CD14-positive monocyte (primary cell): ENCODE measurements at regions not wholly inside any gene's neighbourhood (a gene's known extent, or its start where the extent isn't known, plus 50 kb on each side); places are given as distances from the start of the nearest gene placed in this dataset.
A peak's percentile ranks its signal among the peaks of the same experiment; 100 is the strongest.

ENCODE experiments used
- DNase-seq, 3 donors: peaks; one replicate each; pipeline ENCODE4 v3.0.0-alpha.2; 2011 to 2022
- H2AFZ ChIP-seq: 2 replicates; pipeline ENCODE4 v1.6.0; 2012; ENCODE audit warnings: mild to moderate bottlenecking, low read depth, low read length, inconsistent platforms; ENCODE audit not compliant: insufficient read depth, poor library complexity, severe bottlenecking
- H3K27ac ChIP-seq, 2 donors: 1 replicate in 1 of 2; 2 replicates in 1 of 2; pipeline ENCODE4 v1.5.1; 2012 to 2013; ENCODE audit warnings: low read length in 2 of 2, control low read depth in 1 of 2, inconsistent platforms in 1 of 2, low read depth in 1 of 2, mild to moderate bottlenecking in 1 of 2
- H3K27me3 ChIP-seq, 2 donors: one replicate each; pipeline versions ENCODE4 v1.6.0 to v1.6.1; 2011 to 2013; ENCODE audit warnings: low read length in 2 of 2; ENCODE audit not compliant: control insufficient read depth in 2 of 2, insufficient read depth in 2 of 2
- H3K36me3 ChIP-seq, 2 donors: replicated peaks in 1 of 2; 1 replicate in 1 of 2; 2 replicates in 1 of 2; pipeline versions ENCODE4 v1.5.1 to v1.6.1; 2012 to 2013; ENCODE audit warnings: low read length in 2 of 2, control low read depth in 1 of 2, inconsistent platforms in 1 of 2, mild to moderate bottlenecking in 1 of 2; ENCODE audit not compliant: insufficient read depth in 2 of 2, control insufficient read depth in 1 of 2
- H3K4me1 ChIP-seq, 2 donors: 1 replicate in 1 of 2; 2 replicates in 1 of 2; pipeline versions ENCODE4 v1.5.1 to v1.6.1; 2012 to 2013; ENCODE audit warnings: low read length in 2 of 2, control low read depth in 1 of 2, inconsistent platforms in 1 of 2, mild to moderate bottlenecking in 1 of 2, moderate library complexity in 1 of 2; ENCODE audit not compliant: insufficient read depth in 2 of 2, control insufficient read depth in 1 of 2
- H3K4me2 ChIP-seq: replicated peaks from 2 replicates; pipeline ENCODE3; 2012; ENCODE audit warnings: low read length, moderate library complexity, mild to moderate bottlenecking; ENCODE audit not compliant: poor library complexity, severe bottlenecking; ENCODE audit errors: extremely low read depth
- H3K4me3 ChIP-seq, 3 experiments: fragments of 200-600 bp in 1 of 3; sonication (generic) in 1 of 3; replicated peaks in 1 of 3; 1 replicate in 2 of 3; 2 replicates in 1 of 3; pipeline ENCODE4 v1.5.1; 2011 to 2013; ENCODE audit warnings: low read length in 3 of 3, mild to moderate bottlenecking in 3 of 3, control low read depth in 2 of 3, low read depth in 2 of 3, inconsistent platforms in 1 of 3, moderate library complexity in 1 of 3
- H3K79me2 ChIP-seq: 2 replicates; pipeline ENCODE4 v1.6.0; 2012; ENCODE audit warnings: mild to moderate bottlenecking, control low read depth, inconsistent platforms, low read length, moderate library complexity; ENCODE audit not compliant: insufficient read depth
- H3K9ac ChIP-seq: 2 replicates; pipeline ENCODE4 v1.6.0; 2017; ENCODE audit warnings: low read length, mild to moderate bottlenecking; ENCODE audit not compliant: insufficient read depth, poor library complexity, severe bottlenecking
- H3K9me3 ChIP-seq, 2 donors: replicated peaks in 1 of 2; 1 replicate in 1 of 2; 2 replicates in 1 of 2; pipeline versions ENCODE4 v1.5.1 to v1.6.1; 2012 to 2013; ENCODE audit warnings: low read length in 2 of 2, control low read depth in 1 of 2; ENCODE audit not compliant: control insufficient read depth in 1 of 2, insufficient read depth in 1 of 2
- H4K20me1 ChIP-seq: 2 replicates; pipeline ENCODE4 v1.6.0; 2012; ENCODE audit warnings: mild to moderate bottlenecking, low read length, control low read depth, moderate library complexity; ENCODE audit not compliant: insufficient read depth
- H3K27ac Mint-ChIP-seq, 7 donors: one replicate each; pipeline ENCODE4 v1.8.0; 2020; ENCODE audit warnings: mild to moderate bottlenecking in 7 of 7, mixed read lengths in 7 of 7, moderate library complexity in 6 of 7, inconsistent platforms in 2 of 7
- H3K27me3 Mint-ChIP-seq, 3 donors: one replicate each; pipeline ENCODE4 v1.8.0; 2021 to 2022; ENCODE audit warnings: low read depth in 3 of 3, mild to moderate bottlenecking in 3 of 3, mixed read lengths in 3 of 3, moderate library complexity in 3 of 3, inconsistent platforms in 1 of 3
- H3K36me3 Mint-ChIP-seq, 2 donors: one replicate each; pipeline ENCODE4 v1.8.0; 2020; ENCODE audit warnings: mixed read lengths in 2 of 2, inconsistent platforms in 1 of 2, mild to moderate bottlenecking in 1 of 2
- H3K4me1 Mint-ChIP-seq: one replicate; pipeline ENCODE4 v1.8.0; 2020; ENCODE audit warnings: mild to moderate bottlenecking, mixed read lengths
- H3K4me3 Mint-ChIP-seq, 2 donors: one replicate each; pipeline ENCODE4 v1.8.0; 2020; ENCODE audit warnings: mild to moderate bottlenecking in 2 of 2, mixed read lengths in 2 of 2, moderate library complexity in 1 of 2
- H3K9me3 Mint-ChIP-seq, 7 donors: one replicate each; pipeline ENCODE4 v1.8.0; 2020 to 2022; ENCODE audit warnings: mixed read lengths in 7 of 7, mild to moderate bottlenecking in 6 of 7, moderate library complexity in 6 of 7, inconsistent platforms in 2 of 7
- CTCF ChIP-seq: fragments of 200-600 bp; IDR thresholded peaks from one replicate; pipeline ENCODE4 v1.8.0; 2022; ENCODE audit warnings: antibody characterized with exemption, mild to moderate bottlenecking
- WGBS: methylation state at CpG from one replicate; pipeline ENCODE4 v1.1.5; 2013; ENCODE audit warnings: missing lambda C conversion rate; ENCODE audit not compliant: insufficient coverage; 5-methylcytosine and 5-hydroxymethylcytosine counted together
- intact Hi-C, 2 donors: fragments of 100-400 bp; cut with micrococcal nuclease; formaldehyde crosslinking; loops; one replicate each; pipeline versions ENCODE4 v1.15.0 to v1.15.1; 2023

GRCh38 chr20:20835897-20836296 is 123.5 kb upstream of the RALGAPA2 start:
- H3K27me3 ChIP-seq: peaks cover 0 to 9% of the 10 kb centered on the region in 2 donors
- DNase-seq: no peak
- no peaks in the 10 kb centered on the region for H4K20me1 ChIP-seq
- no peaks in the 10 kb centered on the region for H3K9me3 ChIP-seq
- no peak overlapping the region for H2AFZ ChIP-seq
- H3K79me2 ChIP-seq: no peaks in the 10 kb centered on the region
- no peak overlapping the region for H3K4me3 ChIP-seq
- peaks cover 14 to 37% (median 24%) of the 10 kb centered on the region in 3 donors for H3K27me3 Mint-ChIP-seq
- WGBS: 73% methylated on average over 5 of the region's 7 CpGs
- TF ChIP-seq CTCF: no peak
- no peak overlapping the region for H3K27ac ChIP-seq
- intact Hi-C loops: loop anchor here in 1 of 2 donors (5.0 kb wide), 1 partner anchor 671 kb away; no protein-coding TSS in a partner anchor
- peaks cover 0 to 5% of the 10 kb centered on the region in 2 donors for H3K4me1 ChIP-seq
- H3K4me2 ChIP-seq: no peak overlapping the region
- H3K36me3 Mint-ChIP-seq: no peaks in the 10 kb centered on the region
- H3K9me3 Mint-ChIP-seq: peaks cover 0 to 2% (median under 1%) of the 10 kb centered on the region in 7 donors
- H3K4me1 Mint-ChIP-seq: peaks cover 6% of the 10 kb centered on the region
- H3K9ac ChIP-seq: no peak overlapping the region
- no peak overlapping the region for H3K27ac Mint-ChIP-seq
- peak overlapping the region in 1 of 2 donors; percentile 37 for H3K4me3 Mint-ChIP-seq
- no peaks in the 10 kb centered on the region for H3K36me3 ChIP-seq

GRCh38 chr20:20834008-20834407 is 121.6 kb upstream of the RALGAPA2 start:
- no peak for DNase-seq
- H4K20me1 ChIP-seq: no peaks in the 10 kb centered on the region
- Mint-ChIP-seq H3K36me3 (no peaks in the 10 kb centered on the region), H3K27ac (no peak overlapping the region), H3K27me3 (peaks cover 14 to 38% (median 20%) of the 10 kb centered on the region in 3 donors), H3K9me3 (peaks cover 6 to 21% (median 12%) of the 10 kb centered on the region in 7 donors), H3K4me1 (peaks cover 6% of the 10 kb centered on the region), H3K4me3 (no peak overlapping the region)
- no peak overlapping the region for H3K4me2 ChIP-seq
- H2AFZ ChIP-seq: no peak overlapping the region
- H3K27me3 ChIP-seq: peaks cover 0 to 9% of the 10 kb centered on the region in 2 donors
- H3K9me3 ChIP-seq: peaks cover 0 to 7% of the 10 kb centered on the region in 2 donors
- no CpG with 5 or more reads among the region's 1 CpG for WGBS
- H3K36me3 ChIP-seq: no peaks in the 10 kb centered on the region
- intact Hi-C loops: no loop called here
- H3K9ac ChIP-seq: no peak overlapping the region
- no peak overlapping the region for H3K27ac ChIP-seq
- H3K79me2 ChIP-seq: no peaks in the 10 kb centered on the region
- TF ChIP-seq CTCF: no peak
- H3K4me3 ChIP-seq: no peak overlapping the region
- peaks cover 0 to 5% of the 10 kb centered on the region in 2 donors for H3K4me1 ChIP-seq
